GM23338 (cell line): ENCODE measurements at regions not wholly inside any gene's neighbourhood (a gene's known extent, or its start where the extent isn't known, plus 50 kb on each side); places are given as distances from the start of the nearest gene placed in this dataset.

Source experiments
- ATAC-seq: fragments of 200-7000 bp; cut with Tn5 transposase; 3 replicates; pipeline ENCODE4 v1.9.1; 2020
- DNase-seq: peaks from one replicate; pipeline ENCODE4 v3.0.0-alpha.2; 2015; ENCODE audit warnings: low spot score
- H2AFZ ChIP-seq: fragments of 200-600 bp; sonication (generic); 2 replicates; pipeline ENCODE4 v1.8.0; 2016; ENCODE audit warnings: antibody characterized with exemption, mild to moderate bottlenecking, moderate library complexity
- H3F3A ChIP-seq: fragments of 200-600 bp; sonication (generic); replicated peaks from 2 replicates; pipeline ENCODE4 v1.8.0; 2017; ENCODE audit warnings: antibody characterized with exemption, mixed run types, low read depth
- H3K27ac ChIP-seq: fragments of 200-600 bp; sonication (generic); 2 replicates; pipeline ENCODE4 v1.6.1; 2016; ENCODE audit warnings: low read depth
- H3K27me3 ChIP-seq: fragments of 200-600 bp; sonication (generic); 2 replicates; pipeline ENCODE4 v1.8.0; 2016; ENCODE audit warnings: mild to moderate bottlenecking, mixed run types, moderate library complexity; ENCODE audit not compliant: insufficient read depth
- H3K36me3 ChIP-seq: fragments of 200-600 bp; sonication (generic); 2 replicates; pipeline ENCODE4 v1.8.0; 2016; ENCODE audit warnings: mild to moderate bottlenecking; ENCODE audit not compliant: insufficient read depth
- H3K4me1 ChIP-seq: fragments of 200-600 bp; sonication (generic); 2 replicates; pipeline ENCODE4 v1.8.0; 2016; ENCODE audit warnings: mild to moderate bottlenecking, moderate library complexity; ENCODE audit not compliant: insufficient read depth
- H3K4me2 ChIP-seq: fragments of 200-600 bp; sonication (generic); 2 replicates; pipeline ENCODE4 v1.7.1; 2017; ENCODE audit warnings: mixed run types
- H3K4me3 ChIP-seq: fragments of 200-600 bp; sonication (generic); 2 replicates; pipeline ENCODE4 v1.6.1; 2016; ENCODE audit warnings: mixed run types
- H3K79me2 ChIP-seq: fragments of 200-600 bp; sonication (generic); replicated peaks from 2 replicates; pipeline ENCODE4 v1.8.0; 2017; ENCODE audit warnings: mild to moderate bottlenecking; ENCODE audit not compliant: insufficient read depth
- H3K9me2 ChIP-seq: fragments of 200-600 bp; sonication (generic); 2 replicates; pipeline ENCODE4 v1.8.0; 2017; ENCODE audit not compliant: insufficient read depth
- H4K20me1 ChIP-seq: fragments of 200-600 bp; sonication (generic); replicated peaks from 2 replicates; pipeline ENCODE4 v1.8.0; 2017; ENCODE audit warnings: mild to moderate bottlenecking; ENCODE audit not compliant: insufficient read depth
- H3K27ac Mint-ChIP-seq: 2 replicates; pipeline ENCODE4 v1.8.0; 2020; ENCODE audit warnings: inconsistent platforms, mild to moderate bottlenecking, moderate library complexity, mixed read lengths
- H3K27me3 Mint-ChIP-seq: 3 replicates; pipeline ENCODE4 v1.8.0; 2022; ENCODE audit warnings: low read depth, mild to moderate bottlenecking, moderate library complexity, mixed read lengths, inconsistent platforms; ENCODE audit not compliant: insufficient read depth, poor library complexity
- H3K36me3 Mint-ChIP-seq: 3 replicates; pipeline ENCODE4 v1.8.0; 2021; ENCODE audit warnings: low read depth, mild to moderate bottlenecking, inconsistent platforms, moderate library complexity, mixed read lengths
- H3K4me1 Mint-ChIP-seq: 3 replicates; pipeline ENCODE4 v1.8.0; 2020; ENCODE audit warnings: mild to moderate bottlenecking, inconsistent platforms, mixed read lengths
- H3K4me3 Mint-ChIP-seq: 3 replicates; pipeline ENCODE4 v1.8.0; 2021; ENCODE audit warnings: moderate library complexity, mild to moderate bottlenecking, inconsistent platforms, mixed read lengths
- H3K9me3 Mint-ChIP-seq: 3 replicates; pipeline ENCODE4 v1.8.0; 2020; ENCODE audit warnings: moderate library complexity, mild to moderate bottlenecking, inconsistent platforms, mixed read lengths
- CREB1 ChIP-seq: fragments of 250-450 bp; sonication (Bioruptor Pico); IDR thresholded peaks from 2 replicates; pipeline ENCODE4 v1.5.0; 2020; ENCODE audit warnings: low read depth, mild to moderate bottlenecking, moderate library complexity
- CTCF ChIP-seq, 2 experiments: fragments of 200-600 bp in 1 of 2; sonication (generic) in 1 of 2; conservative IDR thresholded peaks; 2 replicates each; pipeline versions ENCODE4 v1.5.1 to v1.6.1; 2016 to 2017; ENCODE audit warnings: antibody characterized with exemption in 2 of 2, low read depth in 2 of 2, mild to moderate bottlenecking in 2 of 2, moderate library complexity in 1 of 2
- ETS1 ChIP-seq: IDR thresholded peaks from 2 replicates; pipeline ENCODE4 v1.6.1; 2016; ENCODE audit warnings: antibody characterized with exemption
- EZH2 ChIP-seq: fragments of 200-600 bp; sonication (generic); IDR thresholded peaks from one replicate; pipeline ENCODE4 v1.8.0; 2017; ENCODE audit warnings: antibody characterized with exemption, mild to moderate bottlenecking, low read depth; ENCODE audit not compliant: unreplicated experiment
- EZH2phosphoT487 ChIP-seq: fragments of 200-600 bp; sonication (generic); IDR thresholded peaks from one replicate; pipeline ENCODE4 v1.8.1; 2018; ENCODE audit warnings: antibody characterized with exemption; ENCODE audit not compliant: unreplicated experiment
- JUNB ChIP-seq: IDR thresholded peaks from one replicate; pipeline ENCODE4 v1.6.1; 2016; ENCODE audit warnings: antibody characterized with exemption; ENCODE audit not compliant: unreplicated experiment
- NANOG ChIP-seq: IDR thresholded peaks from 2 replicates; pipeline ENCODE4 v1.6.1; 2016; ENCODE audit warnings: antibody characterized with exemption, borderline replicate concordance
- POLR2AphosphoS5 ChIP-seq: IDR thresholded peaks from 2 replicates; pipeline ENCODE4 v1.6.1; 2016; ENCODE audit warnings: antibody characterized with exemption, low read depth
- REST ChIP-seq: IDR thresholded peaks from one replicate; pipeline ENCODE4 v1.6.1; 2018; ENCODE audit warnings: antibody characterized with exemption; ENCODE audit not compliant: unreplicated experiment
- STAT1 ChIP-seq: IDR thresholded peaks from one replicate; pipeline ENCODE4 v1.6.1; 2016; ENCODE audit warnings: antibody characterized with exemption; ENCODE audit not compliant: unreplicated experiment
- ZNF114 ChIP-seq: fragments of 250-450 bp; sonication (Bioruptor Pico); IDR thresholded peaks from 2 replicates; pipeline ENCODE4 v1.5.0; 2020; ENCODE audit warnings: mild to moderate bottlenecking, moderate library complexity
- ZNF331 ChIP-seq: fragments of 250-450 bp; sonication (Bioruptor Pico); IDR thresholded peaks from 2 replicates; pipeline ENCODE4 v1.5.0; 2020; ENCODE audit warnings: low read depth, mild to moderate bottlenecking, moderate library complexity
- ZNF462 ChIP-seq: fragments of 250-450 bp; sonication (Bioruptor Pico); IDR thresholded peaks from 2 replicates; pipeline ENCODE4 v1.5.0; 2020; ENCODE audit warnings: mild to moderate bottlenecking, moderate library complexity

- ATAC-seq, result no peak
- H3K27me3 ChIP-seq, result no peaks in the 10 kb centered on the region
- Mint-ChIP-seq H3K27ac (no peak overlapping the region), H3K4me1 (no peaks in the 10 kb centered on the region), H3K27me3 (peaks cover 2% of the 10 kb centered on the region), H3K9me3 (no peaks in the 10 kb centered on the region), H3K4me3 (no peak overlapping the region), H3K36me3 (no peaks in the 10 kb centered on the region; the same call in 2 of the 3 replicates)
- no peaks in the 10 kb centered on the region for H3K4me1 ChIP-seq
- H3K4me2 ChIP-seq, result no peak overlapping the region
- TF ChIP-seq EZH2 (no peak), POLR2AphosphoS5 (no peak), CREB1 (no peak), REST (no peak), STAT1 (no peak), ETS1 (no peak), NANOG (no peak), EZH2phosphoT487 (no peak), ZNF114 (CRISPR knock-in tag) (no peak), ZNF462 (CRISPR knock-in tag) (no peak), CTCF (conservative IDR thresholded peaks at IDR 0.05; ENCODE audit: low read depth in 2 of 2) (no peak), JUNB (no peak), ZNF331 (no peak)
- H3F3A ChIP-seq, result no peaks in the 10 kb centered on the region
- H3K4me3 ChIP-seq, result no peak overlapping the region
- H3K27ac ChIP-seq, result no peak overlapping the region
- no peak for DNase-seq
- no peaks in the 10 kb centered on the region for H3K9me2 ChIP-seq
- H2AFZ ChIP-seq, result no peak overlapping the region
- no peaks in the 10 kb centered on the region for H4K20me1 ChIP-seq
- H3K79me2 ChIP-seq, result no peaks in the 10 kb centered on the region
- no peaks in the 10 kb centered on the region for H3K36me3 ChIP-seq
Observed at GRCh38 chr5:105924366-105924765, 1746.4 kb downstream of the EFNA5 start.
